Ovary (tissue), 7 donors: ENCODE measurements at regions not wholly inside any gene's neighbourhood (a gene's known extent, or its start where the extent isn't known, plus 50 kb on each side); places are given as distances from the start of the nearest gene placed in this dataset.
"Not testable (repeated sequence)": the region's sequence is repeated elsewhere in the genome, so short reads cannot be mapped to it uniquely, and the experiment has no call there.

Experiments
- DNase-seq, 5 donors: peaks; one replicate each; pipeline ENCODE4 v3.0.0-alpha.2; 2019 to 2020
- H3K27ac ChIP-seq, 2 donors: fragments of 200-600 bp; one replicate each; pipeline versions ENCODE4 v1.5.1 to v1.8.0; 2019 to 2022
- H3K27me3 ChIP-seq: fragments of 200-600 bp; one replicate; pipeline ENCODE4 v1.8.0; 2022
- H3K36me3 ChIP-seq: fragments of 200-600 bp; sonication (generic); one replicate; pipeline ENCODE4 v1.5.1; 2019
- H3K4me1 ChIP-seq: one replicate; pipeline ENCODE4 v1.8.1; 2013; ENCODE audit warnings: mild to moderate bottlenecking, moderate library complexity; ENCODE audit not compliant: insufficient read depth
- H3K4me3 ChIP-seq: fragments of 200-600 bp; sonication (generic); one replicate; pipeline ENCODE4 v1.5.1; 2017
- H3K9me3 ChIP-seq, 2 donors: fragments of 200-600 bp in 1 of 2; sonication (generic) in 1 of 2; one replicate each; pipeline versions ENCODE4 v1.5.1 to v1.8.1; 2013 to 2019; ENCODE audit warnings: mild to moderate bottlenecking in 1 of 2, moderate library complexity in 1 of 2
- EP300 ChIP-seq: sonication (generic); formaldehyde crosslinking; IDR thresholded peaks from one replicate; pipeline ENCODE4 v1.6.1; 2017; ENCODE audit warnings: antibody characterized with exemption
- POLR2A ChIP-seq: fragments of 450-650 bp; IDR thresholded peaks from one replicate; pipeline ENCODE4 v1.6.1; 2017; ENCODE audit warnings: antibody characterized with exemption, mild to moderate bottlenecking, moderate library complexity
- WGBS, 3 donors: extraction: QIAGEN DNeasy Blood & Tissue Kit in 1 of 3; methylation state at CpG; one replicate each; pipeline versions ENCODE4 v1.1.5 to v1.1.7; 2013 to 2017; 5-methylcytosine and 5-hydroxymethylcytosine counted together
- intact Hi-C, 4 donors: fragments of 100-400 bp; cut with DNase I; formaldehyde crosslinking; loops; one replicate each; pipeline versions ENCODE4 v1.11.0 to v1.15.1; 2022 to 2023
- TF ChIP-seq, protein P1 (sequence below), 3 donors: fragments of 450-650 bp in 2 of 3; fragments of 200-600 bp in 1 of 3; IDR thresholded peaks; one replicate each; pipeline versions ENCODE4 v1.5.1 to v1.8.0; 2016 to 2022; ENCODE audit warnings: antibody characterized with exemption in 3 of 3, mild to moderate bottlenecking in 1 of 3
- donor health status: DM: no; HTN: no; CAD: no; lungs with moderate emphysema.
- donor health status: DM: no; HTN: no; CAD: no.
- donor health status: Bipolar disorder and iron deficiency.
- donor health status: DM: no; HTN: no; CAD: no.
- donor health status: DM: yes; HTN: yes; CAD: no.

DNA sequence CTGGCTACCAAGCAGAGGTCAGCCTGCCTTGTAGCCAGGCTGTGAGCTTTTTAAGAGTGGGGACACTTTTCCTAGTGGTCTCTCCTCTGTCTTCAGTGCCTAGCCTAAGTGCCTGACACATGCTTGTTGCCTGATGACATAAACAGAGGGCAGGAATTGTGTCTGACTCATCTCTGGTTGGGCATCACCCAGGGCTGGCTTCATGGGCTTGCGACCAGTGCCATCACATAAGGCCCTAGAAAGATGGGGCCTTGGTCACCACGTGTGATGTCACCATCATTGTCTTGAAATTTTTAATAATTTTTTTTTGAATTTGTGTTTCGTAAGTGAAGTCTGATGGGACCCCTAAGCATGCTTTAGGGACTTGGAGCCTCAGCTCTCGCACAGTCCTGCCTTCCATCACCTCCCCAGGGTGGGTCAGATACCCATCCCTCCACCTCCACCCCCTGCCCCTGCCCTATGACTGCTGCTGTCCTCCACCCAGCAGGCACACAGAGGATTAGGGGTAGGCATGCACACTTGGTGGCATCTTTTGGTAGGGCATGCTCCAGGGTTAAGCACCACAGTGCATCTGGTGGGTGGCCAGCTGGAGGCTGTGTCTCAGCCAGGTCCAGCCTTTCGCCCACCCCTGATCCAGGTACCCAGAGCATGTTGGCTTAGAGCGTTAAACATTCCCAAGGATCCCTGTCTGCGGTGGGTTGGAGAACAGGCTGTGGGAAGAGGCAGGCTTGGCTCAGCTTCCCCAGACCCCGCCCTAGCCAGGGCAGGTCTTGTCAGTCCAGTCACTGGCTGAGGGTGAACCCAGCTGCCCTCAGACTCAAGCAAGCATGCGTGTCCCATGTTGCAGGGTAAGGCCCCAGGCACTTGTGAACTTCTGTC is 80.1 kb upstream of the SH3PXD2B start:
- intact Hi-C loops = no loop called here
- Histone ChIP-seq H3K36me3 (no peaks in the 10 kb centered on the region), H3K27ac (no peak overlapping the region), H3K4me1 (peaks cover 10% of the 10 kb centered on the region), H3K27me3 (no peaks in the 10 kb centered on the region), H3K9me3 (no peaks in the 10 kb centered on the region), H3K4me3 (no peak overlapping the region)
- 76 to 94% (median 91%) methylated on average over 9 of the region's 9 CpGs for WGBS, 3 donors
- DNase-seq = no peak
- TF ChIP-seq, protein P1, sequence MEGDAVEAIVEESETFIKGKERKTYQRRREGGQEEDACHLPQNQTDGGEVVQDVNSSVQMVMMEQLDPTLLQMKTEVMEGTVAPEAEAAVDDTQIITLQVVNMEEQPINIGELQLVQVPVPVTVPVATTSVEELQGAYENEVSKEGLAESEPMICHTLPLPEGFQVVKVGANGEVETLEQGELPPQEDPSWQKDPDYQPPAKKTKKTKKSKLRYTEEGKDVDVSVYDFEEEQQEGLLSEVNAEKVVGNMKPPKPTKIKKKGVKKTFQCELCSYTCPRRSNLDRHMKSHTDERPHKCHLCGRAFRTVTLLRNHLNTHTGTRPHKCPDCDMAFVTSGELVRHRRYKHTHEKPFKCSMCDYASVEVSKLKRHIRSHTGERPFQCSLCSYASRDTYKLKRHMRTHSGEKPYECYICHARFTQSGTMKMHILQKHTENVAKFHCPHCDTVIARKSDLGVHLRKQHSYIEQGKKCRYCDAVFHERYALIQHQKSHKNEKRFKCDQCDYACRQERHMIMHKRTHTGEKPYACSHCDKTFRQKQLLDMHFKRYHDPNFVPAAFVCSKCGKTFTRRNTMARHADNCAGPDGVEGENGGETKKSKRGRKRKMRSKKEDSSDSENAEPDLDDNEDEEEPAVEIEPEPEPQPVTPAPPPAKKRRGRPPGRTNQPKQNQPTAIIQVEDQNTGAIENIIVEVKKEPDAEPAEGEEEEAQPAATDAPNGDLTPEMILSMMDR (IDR thresholded peaks at IDR 0.05) = no peak
- TF ChIP-seq POLR2A (no peak), EP300 (no peak)

DNA sequence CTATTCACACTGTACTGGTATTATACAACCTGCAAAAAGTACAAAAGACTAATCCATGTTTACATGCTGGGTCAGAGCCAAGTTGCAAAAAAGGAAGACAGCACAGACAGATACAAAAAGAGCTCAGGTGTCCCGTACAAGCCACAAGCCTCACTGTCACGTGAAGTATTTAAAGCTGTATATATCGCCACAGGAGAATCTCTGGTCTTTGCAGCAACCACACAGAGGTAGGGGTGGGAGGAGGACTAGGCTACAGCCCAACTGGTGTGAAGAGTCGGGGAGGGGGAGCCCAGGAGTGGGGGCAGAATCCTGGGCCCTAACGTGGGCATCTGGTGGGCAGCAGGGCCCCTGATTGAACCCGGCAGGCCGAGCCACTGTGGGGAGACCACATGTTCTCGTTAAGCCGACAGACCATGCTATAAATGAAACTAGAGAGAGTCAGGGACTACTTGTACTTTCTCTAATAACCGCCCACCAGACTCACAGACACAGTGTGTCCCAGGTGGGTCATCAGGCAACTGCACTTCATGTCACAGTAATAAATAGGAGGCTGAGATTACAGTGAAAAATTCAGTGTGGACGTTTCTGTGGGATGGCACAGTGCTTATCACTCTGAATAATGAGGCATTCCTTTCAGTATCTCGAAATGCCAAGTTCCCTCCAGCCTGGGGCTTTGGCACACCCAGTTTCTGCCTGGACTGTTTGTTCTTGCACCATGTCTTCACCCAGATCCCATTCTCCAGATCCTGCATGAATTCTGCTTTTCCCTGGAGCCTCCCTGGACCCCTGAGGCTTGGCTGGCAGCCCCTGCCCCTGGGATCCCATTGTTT is 79.3 kb upstream of the SH3PXD2B start:
- Histone ChIP-seq H3K4me3 (no peak overlapping the region), H3K36me3 (no peaks in the 10 kb centered on the region), H3K4me1 (peaks cover 10% of the 10 kb centered on the region), H3K27ac (no peak overlapping the region), H3K9me3 (no peaks in the 10 kb centered on the region), H3K27me3 (no peaks in the 10 kb centered on the region)
- TF ChIP-seq, protein P1 (IDR thresholded peaks at IDR 0.05) = no peak
- TF ChIP-seq EP300 = no peak
- no peak for TF ChIP-seq POLR2A
- 23 to 27% (median 25%) methylated on average over 12 of the region's 12 CpGs for WGBS, 3 donors
- DNase-seq = peak in 1 of 5 donors; percentile 51
- intact Hi-C loops = no loop called here

DNA sequence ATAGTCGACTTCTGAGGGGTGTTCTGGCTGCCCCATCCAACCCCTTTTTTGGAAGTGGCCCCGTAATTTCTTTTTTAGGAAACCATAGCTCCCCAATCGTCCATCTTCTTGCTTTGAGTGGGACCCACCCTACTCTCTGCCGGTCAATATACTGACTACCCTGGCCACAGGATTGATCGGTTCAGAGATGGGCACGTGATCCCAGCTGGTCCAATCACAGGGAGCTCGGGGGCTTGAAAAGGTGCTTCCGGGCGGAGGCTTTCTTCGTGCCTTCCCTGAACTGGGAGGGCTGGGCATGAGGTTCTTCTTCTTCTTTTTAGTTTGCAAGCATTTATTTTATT is 78.7 kb upstream of the SH3PXD2B start:
- intact Hi-C loops = no loop called here

DNA sequence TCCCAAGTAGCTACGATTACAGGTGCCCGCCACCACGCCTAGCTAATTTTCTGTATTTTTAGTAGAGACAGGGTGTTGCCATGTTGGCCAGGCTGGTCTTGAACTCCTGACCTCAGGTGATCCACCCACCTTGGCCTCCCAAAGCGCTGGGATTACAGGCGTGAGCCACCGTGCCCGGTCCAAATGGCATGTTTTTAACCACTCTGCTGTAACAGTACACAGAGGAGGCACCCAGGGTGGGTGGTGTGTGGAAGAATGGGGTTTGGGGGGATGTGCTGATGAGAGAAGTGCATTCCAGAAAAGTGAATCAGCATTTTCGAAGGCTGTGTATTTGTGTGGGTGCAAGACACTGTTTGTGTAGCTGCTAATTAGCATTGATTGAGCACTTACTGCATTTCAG is 78.1 kb upstream of the SH3PXD2B start:
- H3K36me3 ChIP-seq, H3K4me1 ChIP-seq, H3K9me3 ChIP-seq, H3K27ac ChIP-seq, intact Hi-C loops, H3K27me3 ChIP-seq, H3K4me3 ChIP-seq, DNase-seq: not testable (repeated sequence)
- 84 to 89% (median 85%) methylated on average over 8 of the region's 8 CpGs for WGBS, 3 donors

More for the DNA sequence above, 78.7 kb upstream of the SH3PXD2B start:
- 85 to 87% (median 86%) methylated on average over 10 of the region's 10 CpGs for WGBS, 3 donors
- TF ChIP-seq, protein P1 (IDR thresholded peaks at IDR 0.05) = no peak
- TF ChIP-seq EP300 (no peak), POLR2A (no peak)
- Histone ChIP-seq H3K9me3 (no peaks in the 10 kb centered on the region), H3K27ac (no peak overlapping the region), H3K4me3 (no peak overlapping the region), H3K27me3 (no peaks in the 10 kb centered on the region), H3K4me1 (peaks cover 10% of the 10 kb centered on the region), H3K36me3 (no peaks in the 10 kb centered on the region)
- DNase-seq = no peak

DNA sequence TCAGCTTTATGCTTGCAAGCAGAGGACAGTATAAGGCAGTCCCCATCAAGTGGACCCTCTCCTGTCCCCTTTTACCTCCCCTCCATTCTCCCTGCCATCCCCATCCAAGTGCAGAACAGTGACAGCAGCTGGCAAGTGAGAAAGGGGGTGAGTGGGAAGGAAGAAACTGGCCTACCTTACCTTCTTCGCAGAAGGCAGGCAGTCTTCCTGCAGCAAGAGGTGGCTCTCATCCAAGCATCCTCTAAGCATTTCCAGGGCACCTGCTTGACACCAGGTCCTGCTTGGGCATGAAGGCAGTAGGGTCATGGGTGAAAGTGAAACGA is 77.3 kb upstream of the SH3PXD2B start:
- Histone ChIP-seq H3K4me3 (no peak overlapping the region), H3K4me1 (peaks cover 10% of the 10 kb centered on the region), H3K36me3 (no peaks in the 10 kb centered on the region), H3K27me3 (no peaks in the 10 kb centered on the region), H3K27ac (no peak overlapping the region), H3K9me3 (no peaks in the 10 kb centered on the region)
- DNase-seq = no peak
- 92 to 93% (median 93%) methylated on average over 2 of the region's 2 CpGs for WGBS, 3 donors
- TF ChIP-seq, protein P1 (IDR thresholded peaks at IDR 0.05) = no peak
- TF ChIP-seq POLR2A (no peak), EP300 (no peak)
- intact Hi-C loops = no loop called here
